NCI-H1694 (cell line): ENCODE measurements at regions not wholly inside any gene's neighbourhood (a gene's known extent, or its start where the extent isn't known, plus 50 kb on each side); places are given as distances from the start of the nearest gene placed in this dataset.
A peak's percentile ranks its signal among the peaks of the same experiment; 100 is the strongest.
"Not testable (repeated sequence)": the region's sequence is repeated elsewhere in the genome, so short reads cannot be mapped to it uniquely, and the experiment has no call there.

Experiments used
- DNase-seq: peaks from one replicate; lab custom pipeline; 2025; lab: John Stamatoyannopoulos, UW

DNA sequence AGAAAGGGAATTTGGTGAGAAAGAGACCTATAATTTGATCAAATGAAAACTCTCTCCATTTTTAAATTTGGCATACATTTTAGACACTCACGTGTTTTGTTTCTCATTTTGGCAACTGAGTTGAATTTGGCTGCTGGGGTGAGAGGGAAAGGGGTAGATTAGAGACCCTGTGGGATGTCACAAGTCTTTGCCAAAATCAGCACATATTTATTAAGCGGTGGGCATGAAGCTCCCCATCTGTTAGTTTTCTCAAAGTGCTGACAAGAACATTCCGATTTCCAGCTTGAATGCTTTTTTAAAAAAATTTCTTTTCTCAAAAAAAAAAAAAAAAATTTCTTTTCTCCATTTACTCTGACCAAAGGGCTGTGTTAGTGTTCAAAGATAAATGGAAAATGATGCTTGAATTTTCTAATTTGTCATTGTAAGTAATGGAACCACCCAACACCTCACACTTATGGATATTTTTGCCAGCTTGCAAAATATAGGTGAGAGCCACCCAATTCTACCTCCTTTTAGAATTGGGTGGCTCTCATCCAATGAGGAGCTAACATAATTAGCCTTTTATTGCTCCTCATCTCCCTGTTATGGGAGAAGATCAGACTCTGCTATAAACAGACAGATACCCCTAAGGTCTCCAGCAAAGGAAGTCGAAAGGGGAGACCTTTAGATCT, 222.9 kb upstream of the FN1 start:
- DNase-seq = peak; percentile 3

DNA sequence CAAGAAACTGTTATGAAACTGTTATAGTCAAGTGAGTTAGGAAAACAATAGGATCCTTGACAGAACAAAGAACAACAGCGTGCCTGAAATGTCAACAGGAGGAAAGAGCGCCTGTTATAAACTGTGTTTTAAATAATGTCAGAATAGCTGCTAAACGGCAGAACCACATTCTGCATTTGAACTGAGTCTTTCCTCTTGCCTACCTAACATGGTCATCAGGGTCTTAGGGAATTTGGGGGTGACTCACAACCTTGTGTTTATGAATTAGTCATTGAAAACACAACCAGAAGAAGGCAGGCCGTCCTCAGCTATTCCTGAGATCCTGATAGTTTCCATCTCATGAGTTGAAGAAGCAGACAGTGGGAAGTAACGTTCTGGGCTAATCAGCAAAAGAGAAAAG, 222.0 kb upstream of the FN1 start:
- DNase-seq = no peak

DNA sequence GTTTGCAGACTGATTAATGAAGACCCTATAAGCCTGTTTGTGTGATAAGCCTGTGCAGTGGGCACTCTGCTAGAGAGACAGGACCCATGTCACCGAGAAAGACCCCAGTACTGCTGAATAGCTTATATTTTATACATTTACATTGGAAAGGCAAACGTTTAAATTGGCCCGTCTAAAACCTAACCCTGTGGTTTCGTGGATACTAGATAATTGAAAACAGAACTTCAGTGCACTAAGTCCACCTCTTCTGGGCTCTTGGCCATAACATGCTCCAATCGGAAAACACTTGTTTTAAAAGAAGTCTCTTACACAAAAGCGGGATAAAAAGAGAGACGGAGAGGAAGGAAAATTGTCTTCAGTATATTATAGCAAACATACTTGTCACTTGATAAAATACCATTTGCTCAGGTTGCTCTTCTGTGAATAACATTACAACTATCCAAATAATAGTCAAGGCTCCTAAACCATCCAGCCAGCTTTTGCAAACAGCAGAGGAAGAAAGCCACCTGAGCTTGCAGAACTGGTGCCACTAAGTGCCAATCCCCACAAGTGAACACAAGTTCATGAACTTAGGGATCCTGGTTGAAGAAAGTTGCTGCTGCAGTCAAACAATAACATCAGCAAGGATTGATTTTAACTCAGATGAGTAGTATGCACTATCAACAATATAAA, 218.4 kb upstream of the FN1 start:
- no peak for DNase-seq

DNA sequence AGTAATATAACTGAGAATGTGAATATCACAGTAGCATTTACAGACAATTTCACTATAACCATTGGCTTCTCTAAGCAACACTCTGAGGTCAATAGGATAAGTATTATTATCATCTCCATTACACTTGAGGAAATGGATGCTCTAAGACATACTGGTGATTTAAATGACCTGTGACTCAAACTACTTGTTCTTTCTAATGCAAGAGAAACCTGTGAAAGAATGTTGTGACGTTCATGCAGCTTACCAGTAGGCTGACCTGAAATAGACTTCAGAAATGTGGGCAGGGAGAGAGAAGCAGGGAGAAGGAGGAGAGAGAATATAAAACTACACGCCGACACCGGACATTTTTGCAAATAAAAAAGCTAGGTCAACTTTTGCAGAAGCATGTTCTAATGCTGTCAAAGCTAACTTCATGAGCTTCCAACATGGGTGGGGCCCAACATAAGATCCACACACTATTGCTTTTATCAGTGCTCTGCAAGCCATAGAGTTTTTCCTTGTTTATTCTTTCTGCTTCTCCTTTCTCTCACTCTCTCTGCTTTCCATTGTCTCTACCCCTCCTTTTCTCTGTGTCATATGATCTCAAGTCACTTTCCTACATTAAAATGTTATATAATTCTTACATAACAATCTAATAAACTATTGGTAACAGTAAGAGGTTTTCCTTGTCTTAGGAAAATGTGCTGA, 217.6 kb upstream of the FN1 start:
- DNase-seq = no peak

DNA sequence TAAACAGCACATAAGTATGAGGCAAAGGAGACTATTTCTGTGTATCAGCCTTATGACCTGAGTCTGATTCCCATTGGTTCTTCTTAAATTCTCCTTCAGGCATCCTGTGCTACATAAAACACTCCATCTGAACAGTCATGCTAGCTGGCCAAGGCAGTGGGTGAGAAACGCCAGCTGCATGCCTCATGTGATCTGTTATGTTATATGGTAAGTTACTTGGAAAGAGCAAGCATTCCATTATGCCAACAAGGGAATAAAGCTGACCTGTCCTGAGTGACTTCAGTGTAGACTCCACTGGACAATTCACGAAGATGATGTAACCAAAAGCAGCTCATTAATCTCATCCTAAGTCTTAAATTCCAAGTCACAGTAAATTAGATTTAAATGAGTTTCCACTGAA, 216.5 kb upstream of the FN1 start:
- no peak for DNase-seq

DNA sequence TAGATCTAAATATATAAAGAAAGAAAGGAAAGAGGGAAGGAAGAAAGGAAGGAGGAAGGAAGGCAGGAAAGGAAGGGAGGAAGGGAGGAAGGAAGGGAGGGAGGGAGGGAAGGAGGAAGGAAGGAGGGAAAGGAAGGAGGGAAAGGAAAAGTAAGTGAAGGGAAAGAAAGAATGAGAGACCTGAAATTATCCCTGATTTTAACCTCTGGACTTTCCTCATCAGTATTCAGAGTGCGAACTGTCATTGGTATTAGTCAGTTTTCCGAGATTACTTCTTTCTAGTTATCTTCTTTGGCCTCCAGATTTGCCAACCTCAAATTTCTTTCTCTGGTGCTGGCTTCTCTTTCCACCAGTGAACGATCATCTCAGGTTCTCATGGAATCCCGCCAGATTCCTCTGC, 215.5 kb upstream of the FN1 start:
- no peak for DNase-seq

DNA sequence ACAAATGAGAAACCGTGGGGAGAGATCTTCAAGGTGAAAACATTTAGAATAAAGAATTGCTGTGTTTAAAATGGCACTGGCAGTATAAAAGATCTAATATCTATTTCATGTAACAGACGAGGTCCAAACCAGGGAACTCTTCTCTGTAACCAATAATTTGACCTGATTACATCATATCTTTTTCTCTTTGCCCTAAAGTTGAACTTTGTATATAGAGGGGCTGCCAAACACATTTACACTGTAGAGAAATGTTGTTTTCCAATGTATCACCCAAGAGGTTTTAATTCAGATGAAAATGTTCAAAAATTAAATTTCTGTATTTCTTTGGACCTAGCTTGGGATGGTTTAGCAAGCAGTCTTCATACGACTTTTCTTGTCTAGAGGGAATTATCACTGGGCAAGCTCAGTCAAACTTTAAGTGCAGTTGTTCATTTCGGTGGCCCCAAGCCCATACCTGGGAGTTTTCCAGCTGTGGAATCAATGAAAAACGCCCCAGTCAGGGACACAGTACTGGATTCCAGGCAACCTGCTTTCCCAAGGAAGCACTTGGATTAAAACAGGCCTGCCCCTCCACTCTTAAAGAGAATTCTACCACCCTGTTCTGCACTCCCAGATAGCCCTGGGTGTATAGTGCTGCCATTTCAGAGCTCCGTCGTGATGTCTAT, 208.5 kb upstream of the FN1 start:
- no peak for DNase-seq

DNA sequence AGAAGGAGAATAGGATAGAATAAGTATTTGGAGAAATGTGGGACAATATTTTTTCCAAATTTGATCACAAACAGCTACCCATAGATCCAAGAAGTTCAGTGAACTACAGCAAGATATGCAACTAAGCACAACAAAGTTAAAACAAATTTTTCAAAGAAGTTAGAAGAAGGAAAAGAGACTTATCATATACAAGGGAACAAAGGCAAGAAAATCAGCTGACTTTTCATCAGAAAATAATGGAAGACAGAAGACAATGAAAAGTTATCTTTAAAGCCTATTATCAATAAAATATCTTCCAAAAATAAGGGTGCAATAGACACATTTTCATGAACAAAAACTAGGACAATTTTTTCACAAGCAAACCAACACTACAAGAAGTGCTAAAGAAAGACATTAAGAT, 202.8 kb upstream of the FN1 start:
- DNase-seq = no peak

DNA sequence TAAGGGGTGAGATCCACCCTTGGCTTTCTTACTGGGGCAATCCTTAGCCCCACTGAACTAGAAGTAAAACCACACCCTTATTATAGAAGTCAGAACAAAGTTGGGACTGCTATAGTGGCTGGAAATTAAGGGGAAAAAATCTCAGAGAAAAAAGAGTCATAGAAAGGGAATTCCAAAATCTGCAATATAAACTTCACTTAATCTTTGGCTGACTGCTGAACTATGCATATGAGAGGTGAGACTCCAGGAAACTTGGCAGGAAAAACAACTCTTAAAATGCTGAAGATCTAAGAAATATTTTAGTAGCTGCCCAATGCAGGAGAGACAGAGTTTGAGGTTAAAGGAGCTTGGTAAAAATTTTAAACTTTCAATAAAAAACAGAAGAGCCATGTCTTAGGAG, 201.8 kb upstream of the FN1 start:
- DNase-seq = no peak

DNA sequence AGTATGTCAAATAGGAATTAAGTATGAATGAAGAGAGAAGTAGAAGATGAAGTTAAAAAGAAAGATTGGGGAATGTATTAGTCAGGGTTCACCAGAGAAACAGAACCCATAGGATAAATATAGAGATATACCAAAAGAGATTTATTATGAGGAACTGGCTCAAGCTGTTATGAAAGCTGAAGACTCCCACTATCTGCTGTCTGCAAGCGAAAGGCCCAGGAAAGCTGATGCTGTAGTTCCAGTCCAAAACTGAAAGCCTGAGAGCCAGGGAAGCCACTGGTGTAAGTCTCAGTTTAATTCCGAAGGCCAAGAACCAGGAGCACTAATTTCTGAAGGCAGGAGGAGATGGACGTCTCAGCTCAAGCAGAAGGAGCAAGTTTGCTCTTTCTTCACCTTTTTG, 200.9 kb upstream of the FN1 start:
- no peak for DNase-seq

DNA sequence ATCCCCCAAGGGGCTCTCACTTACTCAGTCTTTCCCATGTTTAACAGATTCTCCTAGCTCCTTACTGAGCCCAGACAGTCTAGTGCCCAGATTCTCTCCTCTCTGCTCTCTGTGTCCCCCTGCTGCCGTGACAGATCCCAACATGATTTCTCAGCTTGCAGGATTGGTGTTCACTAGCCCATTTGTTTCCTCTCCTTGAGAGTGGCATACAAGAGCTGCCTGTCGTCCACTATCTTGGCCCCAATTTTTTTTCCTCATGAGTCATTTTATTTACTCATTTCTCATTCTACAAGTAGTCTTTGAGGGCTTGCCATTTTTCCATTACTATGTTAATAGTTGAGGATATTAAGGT, 199.9 kb upstream of the FN1 start:
- no peak for DNase-seq

DNA sequence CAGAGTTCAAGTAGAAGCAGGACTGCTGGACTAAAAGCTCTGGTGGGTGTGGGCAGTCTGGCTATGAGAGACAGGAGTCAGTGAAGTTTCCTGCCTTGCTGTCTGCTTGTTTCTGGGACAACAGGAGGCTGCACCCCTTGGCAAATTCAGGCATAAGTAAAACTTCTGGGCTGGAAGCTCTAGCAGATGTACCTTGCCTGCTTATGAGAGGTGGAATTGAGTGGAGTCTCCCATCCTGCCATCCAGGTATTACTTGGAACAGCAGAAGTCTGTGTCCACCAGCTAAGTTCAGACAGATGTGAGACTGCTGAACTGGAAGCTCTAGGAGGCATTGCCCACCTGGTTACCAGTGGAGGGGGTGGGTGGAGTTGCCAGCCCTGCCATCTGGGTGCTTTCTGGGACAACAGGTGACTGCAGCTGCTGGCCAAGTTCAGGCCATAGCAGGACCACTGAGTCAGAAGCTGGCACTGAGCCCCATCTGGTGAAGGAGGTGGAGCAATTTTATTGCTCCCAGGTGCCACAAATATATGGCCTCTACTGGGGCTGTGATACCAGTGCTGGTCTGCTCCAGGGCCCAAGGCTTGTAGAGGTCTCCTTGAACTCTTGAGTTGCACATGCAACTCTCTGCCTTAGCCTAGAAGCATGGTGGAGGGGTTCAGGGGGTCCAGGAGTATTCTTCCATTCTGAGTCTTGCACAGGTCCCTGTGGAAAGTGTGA, 199.4 kb upstream of the FN1 start:
- no peak for DNase-seq

DNA sequence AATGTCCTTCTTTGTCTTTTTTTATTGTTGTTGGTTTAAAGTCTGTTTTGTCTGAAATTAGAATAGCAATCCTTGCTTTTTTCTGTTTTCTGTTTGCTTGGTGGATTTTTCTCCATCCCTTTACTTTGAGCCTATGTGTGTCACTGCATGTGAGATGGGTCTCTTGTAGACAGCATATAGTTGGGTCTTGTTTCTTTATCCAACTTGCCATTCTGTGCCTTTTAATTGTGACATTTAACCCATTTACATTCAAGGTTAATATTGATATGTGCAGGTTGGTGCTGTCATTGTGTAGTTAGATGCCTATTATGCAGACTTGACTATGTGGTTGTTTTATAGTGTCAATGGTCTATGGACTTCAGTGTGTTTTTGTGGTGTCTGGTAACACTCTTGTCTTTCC, 197.5 kb upstream of the FN1 start:
- DNase-seq = no peak

DNA sequence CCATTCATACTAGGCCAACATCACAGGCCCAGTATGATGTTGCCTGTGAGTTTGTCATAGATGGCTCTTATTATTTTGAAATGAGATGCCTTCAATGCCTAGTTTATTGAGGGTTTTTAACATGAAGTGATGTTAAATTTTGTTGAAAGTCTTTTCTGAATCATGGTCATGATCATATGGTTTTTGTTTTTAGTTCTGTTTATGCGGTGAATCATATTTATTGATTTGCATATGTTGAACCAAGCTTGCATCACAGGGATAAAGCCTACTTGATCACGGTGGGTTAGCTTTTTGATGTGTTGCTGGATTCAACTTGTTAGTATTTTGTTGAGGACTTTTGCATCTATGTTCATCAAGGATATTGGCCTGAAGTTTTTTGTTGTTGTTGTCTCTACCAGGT, 195.8 kb upstream of the FN1 start:
- DNase-seq = no peak

DNA sequence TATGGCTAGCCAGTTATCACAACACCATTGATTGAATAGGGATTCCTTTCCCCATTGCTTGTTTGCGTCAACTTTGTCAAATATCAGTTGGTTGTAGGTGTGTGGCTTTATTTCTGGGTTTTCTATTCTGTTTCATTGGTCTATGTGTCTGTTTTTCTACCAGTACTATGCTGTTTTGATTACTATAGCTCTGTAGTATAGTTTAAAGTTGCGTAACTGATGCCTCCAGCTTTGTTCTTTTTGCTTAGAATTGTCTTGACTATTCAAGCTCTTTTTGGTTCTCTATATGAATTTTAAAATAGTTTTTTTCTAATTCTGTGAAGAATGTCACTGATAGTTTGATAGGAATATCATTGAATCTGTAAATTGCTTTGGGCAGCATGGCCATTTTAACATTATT, 194.9 kb upstream of the FN1 start:
- not testable (repeated sequence) for DNase-seq

DNA sequence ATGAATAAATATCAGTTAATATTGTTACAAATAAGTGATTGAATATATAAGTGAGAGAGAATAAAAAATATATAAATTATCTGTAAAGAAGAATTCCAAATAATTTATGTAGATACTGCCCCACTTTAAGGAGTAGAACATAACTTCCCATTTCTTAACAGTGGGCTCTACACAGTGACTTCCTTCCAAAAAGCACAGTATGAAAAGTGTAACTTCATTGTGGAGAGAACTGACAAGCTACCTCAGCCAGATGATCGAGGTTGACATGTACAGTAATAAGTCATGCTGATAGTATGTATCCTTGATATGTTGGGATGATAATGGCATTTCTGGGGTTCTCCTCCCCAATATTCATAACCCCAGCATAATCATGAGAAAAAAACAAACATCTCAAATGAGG, 191.9 kb upstream of the FN1 start:
- no peak for DNase-seq

DNA sequence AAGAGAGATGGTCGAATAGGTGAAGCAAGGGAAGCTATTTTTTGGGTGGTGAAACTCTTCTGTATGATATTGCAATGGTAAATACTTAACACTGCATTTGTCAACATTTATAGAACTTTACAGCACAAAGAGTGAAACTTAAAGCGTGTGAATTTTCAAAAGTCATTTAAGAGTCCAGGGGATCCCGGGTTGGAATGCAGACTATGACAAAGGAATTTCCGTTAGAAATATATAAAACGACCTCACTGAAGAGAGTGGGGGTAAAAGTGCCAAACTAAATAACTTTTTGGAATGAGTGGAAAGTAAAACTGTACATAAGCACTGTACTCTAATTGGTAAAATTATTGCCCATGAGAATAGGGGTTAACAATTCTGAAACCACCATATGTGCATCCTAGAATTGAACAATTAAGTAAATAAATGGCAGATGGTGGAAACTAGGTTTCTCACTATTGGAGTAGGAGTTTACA, 191.0 kb upstream of the FN1 start:
- peak; percentile 91 for DNase-seq

DNA sequence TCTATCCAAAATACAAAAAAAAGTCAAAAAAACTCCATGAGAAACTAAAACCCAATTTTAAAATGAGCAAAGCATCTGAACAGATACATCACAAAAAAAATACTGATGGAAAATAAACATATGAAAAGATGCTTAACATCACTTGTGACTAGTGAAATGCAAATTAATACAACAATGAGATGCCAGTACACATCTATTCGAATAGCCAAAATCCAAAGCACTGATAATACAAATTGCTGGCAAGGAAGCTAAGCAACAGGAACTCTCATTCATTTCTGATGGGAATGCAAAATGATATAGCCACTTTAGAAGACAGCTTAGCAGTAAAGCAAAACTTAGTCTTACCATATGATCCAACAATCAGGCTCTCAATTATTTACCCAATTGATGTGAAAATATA, 190.2 kb upstream of the FN1 start:
- no peak for DNase-seq

DNA sequence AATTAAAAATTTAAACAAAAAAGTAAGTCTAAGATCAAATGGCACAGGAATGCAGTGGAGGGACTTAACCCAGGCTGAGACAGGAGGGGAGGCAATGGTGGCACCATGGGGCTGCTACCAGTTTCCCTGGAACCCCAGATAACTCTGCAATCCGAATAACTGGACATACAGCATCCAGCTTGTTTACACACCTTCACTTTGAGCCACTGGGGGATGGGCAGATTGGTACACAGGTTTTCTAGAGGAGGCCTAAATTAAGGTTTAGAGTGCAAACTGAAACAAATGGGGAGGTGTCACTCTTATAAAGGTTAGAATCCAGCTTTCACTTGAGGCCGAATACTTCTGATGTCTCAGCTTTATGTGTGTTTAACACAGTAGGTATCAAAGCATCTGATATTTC, 189.3 kb upstream of the FN1 start:
- DNase-seq = no peak

DNA sequence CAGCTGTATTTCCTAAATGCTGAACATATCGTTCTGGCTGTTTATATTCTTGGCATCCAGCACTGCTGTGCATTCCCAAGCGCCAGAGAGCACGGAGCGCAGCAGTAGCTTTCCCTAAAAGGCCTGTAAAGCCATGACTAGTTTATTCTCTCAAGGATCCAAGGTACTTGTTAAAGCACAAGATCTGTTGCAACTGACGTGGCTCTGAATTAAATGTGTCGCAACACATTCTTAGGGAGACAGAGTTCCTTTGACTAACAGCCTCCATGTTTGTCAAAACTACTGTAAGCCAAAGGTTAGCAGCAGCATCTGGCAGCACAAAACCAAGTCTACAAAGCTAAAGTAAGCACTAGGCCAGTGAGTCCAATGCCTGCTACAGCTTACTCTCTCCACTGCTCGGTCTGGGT, 188.6 kb upstream of the FN1 start:
- peak; percentile 26 for DNase-seq

DNA sequence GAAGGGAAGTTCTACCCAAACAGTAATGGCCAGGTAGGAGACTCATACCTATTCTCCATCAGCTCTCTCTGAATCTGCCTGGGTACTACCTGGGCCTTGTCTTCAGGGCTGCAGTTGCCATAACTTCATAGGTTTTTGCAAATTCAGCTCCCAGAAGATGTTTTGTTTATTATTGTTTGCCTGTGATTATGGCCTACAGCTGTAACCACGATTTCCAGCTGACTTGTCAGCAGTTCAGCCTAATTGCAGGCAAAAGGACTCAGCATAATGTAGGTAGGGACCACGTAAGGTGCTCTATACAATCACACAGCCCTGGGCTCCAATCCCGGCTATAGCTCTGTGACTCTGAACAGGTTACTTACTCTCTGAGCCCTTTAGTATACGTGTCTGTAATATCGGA, 187.0 kb upstream of the FN1 start:
- DNase-seq = no peak

DNA sequence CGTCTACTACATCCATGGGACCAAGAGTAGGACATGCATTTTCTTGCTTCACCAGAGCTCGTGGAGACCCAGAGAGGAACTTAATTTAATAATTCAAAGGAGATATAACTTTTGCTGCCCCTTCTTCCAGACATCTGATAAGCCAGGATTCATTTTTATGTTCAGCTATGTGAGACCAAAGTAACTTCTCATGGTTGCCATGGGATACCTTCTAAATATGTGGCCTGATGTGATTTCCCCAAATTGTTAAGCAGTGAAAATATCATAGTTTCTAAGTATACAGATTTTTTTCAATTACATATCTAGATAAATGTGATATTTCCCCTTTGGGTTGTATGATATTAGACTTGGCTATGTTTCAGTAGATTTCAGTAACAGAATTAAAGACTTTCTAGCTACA, 185.5 kb upstream of the FN1 start:
- DNase-seq = no peak
